GM23338 (cell line): ENCODE measurements at regions not wholly inside any gene's neighbourhood (a gene's known extent, or its start where the extent isn't known, plus 50 kb on each side); places are given as distances from the start of the nearest gene placed in this dataset.

Source experiments
- ATAC-seq: fragments of 200-7000 bp; cut with Tn5 transposase; 3 replicates; pipeline ENCODE4 v1.9.1; 2020
- DNase-seq: peaks from one replicate; pipeline ENCODE4 v3.0.0-alpha.2; 2015; ENCODE audit warnings: low spot score
- H2AFZ ChIP-seq: fragments of 200-600 bp; sonication (generic); 2 replicates; pipeline ENCODE4 v1.8.0; 2016; ENCODE audit warnings: antibody characterized with exemption, mild to moderate bottlenecking, moderate library complexity
- H3F3A ChIP-seq: fragments of 200-600 bp; sonication (generic); replicated peaks from 2 replicates; pipeline ENCODE4 v1.8.0; 2017; ENCODE audit warnings: antibody characterized with exemption, mixed run types, low read depth
- H3K27ac ChIP-seq: fragments of 200-600 bp; sonication (generic); 2 replicates; pipeline ENCODE4 v1.6.1; 2016; ENCODE audit warnings: low read depth
- H3K27me3 ChIP-seq: fragments of 200-600 bp; sonication (generic); 2 replicates; pipeline ENCODE4 v1.8.0; 2016; ENCODE audit warnings: mild to moderate bottlenecking, mixed run types, moderate library complexity; ENCODE audit not compliant: insufficient read depth
- H3K36me3 ChIP-seq: fragments of 200-600 bp; sonication (generic); 2 replicates; pipeline ENCODE4 v1.8.0; 2016; ENCODE audit warnings: mild to moderate bottlenecking; ENCODE audit not compliant: insufficient read depth
- H3K4me1 ChIP-seq: fragments of 200-600 bp; sonication (generic); 2 replicates; pipeline ENCODE4 v1.8.0; 2016; ENCODE audit warnings: mild to moderate bottlenecking, moderate library complexity; ENCODE audit not compliant: insufficient read depth
- H3K4me2 ChIP-seq: fragments of 200-600 bp; sonication (generic); 2 replicates; pipeline ENCODE4 v1.7.1; 2017; ENCODE audit warnings: mixed run types
- H3K4me3 ChIP-seq: fragments of 200-600 bp; sonication (generic); 2 replicates; pipeline ENCODE4 v1.6.1; 2016; ENCODE audit warnings: mixed run types
- H3K79me2 ChIP-seq: fragments of 200-600 bp; sonication (generic); replicated peaks from 2 replicates; pipeline ENCODE4 v1.8.0; 2017; ENCODE audit warnings: mild to moderate bottlenecking; ENCODE audit not compliant: insufficient read depth
- H3K9me2 ChIP-seq: fragments of 200-600 bp; sonication (generic); 2 replicates; pipeline ENCODE4 v1.8.0; 2017; ENCODE audit not compliant: insufficient read depth
- H4K20me1 ChIP-seq: fragments of 200-600 bp; sonication (generic); replicated peaks from 2 replicates; pipeline ENCODE4 v1.8.0; 2017; ENCODE audit warnings: mild to moderate bottlenecking; ENCODE audit not compliant: insufficient read depth
- H3K27ac Mint-ChIP-seq: 2 replicates; pipeline ENCODE4 v1.8.0; 2020; ENCODE audit warnings: inconsistent platforms, mild to moderate bottlenecking, moderate library complexity, mixed read lengths
- H3K27me3 Mint-ChIP-seq: 3 replicates; pipeline ENCODE4 v1.8.0; 2022; ENCODE audit warnings: low read depth, mild to moderate bottlenecking, moderate library complexity, mixed read lengths, inconsistent platforms; ENCODE audit not compliant: insufficient read depth, poor library complexity
- H3K36me3 Mint-ChIP-seq: 3 replicates; pipeline ENCODE4 v1.8.0; 2021; ENCODE audit warnings: low read depth, mild to moderate bottlenecking, inconsistent platforms, moderate library complexity, mixed read lengths
- H3K4me1 Mint-ChIP-seq: 3 replicates; pipeline ENCODE4 v1.8.0; 2020; ENCODE audit warnings: mild to moderate bottlenecking, inconsistent platforms, mixed read lengths
- H3K4me3 Mint-ChIP-seq: 3 replicates; pipeline ENCODE4 v1.8.0; 2021; ENCODE audit warnings: moderate library complexity, mild to moderate bottlenecking, inconsistent platforms, mixed read lengths
- H3K9me3 Mint-ChIP-seq: 3 replicates; pipeline ENCODE4 v1.8.0; 2020; ENCODE audit warnings: moderate library complexity, mild to moderate bottlenecking, inconsistent platforms, mixed read lengths
- CREB1 ChIP-seq: fragments of 250-450 bp; sonication (Bioruptor Pico); IDR thresholded peaks from 2 replicates; pipeline ENCODE4 v1.5.0; 2020; ENCODE audit warnings: low read depth, mild to moderate bottlenecking, moderate library complexity
- EZH2 ChIP-seq: fragments of 200-600 bp; sonication (generic); IDR thresholded peaks from one replicate; pipeline ENCODE4 v1.8.0; 2017; ENCODE audit warnings: antibody characterized with exemption, mild to moderate bottlenecking, low read depth; ENCODE audit not compliant: unreplicated experiment
- NANOG ChIP-seq: IDR thresholded peaks from 2 replicates; pipeline ENCODE4 v1.6.1; 2016; ENCODE audit warnings: antibody characterized with exemption, borderline replicate concordance
- POLR2AphosphoS5 ChIP-seq: IDR thresholded peaks from 2 replicates; pipeline ENCODE4 v1.6.1; 2016; ENCODE audit warnings: antibody characterized with exemption, low read depth
- STAT1 ChIP-seq: IDR thresholded peaks from one replicate; pipeline ENCODE4 v1.6.1; 2016; ENCODE audit warnings: antibody characterized with exemption; ENCODE audit not compliant: unreplicated experiment
- ZNF114 ChIP-seq: fragments of 250-450 bp; sonication (Bioruptor Pico); IDR thresholded peaks from 2 replicates; pipeline ENCODE4 v1.5.0; 2020; ENCODE audit warnings: mild to moderate bottlenecking, moderate library complexity
- ZNF331 ChIP-seq: fragments of 250-450 bp; sonication (Bioruptor Pico); IDR thresholded peaks from 2 replicates; pipeline ENCODE4 v1.5.0; 2020; ENCODE audit warnings: low read depth, mild to moderate bottlenecking, moderate library complexity
- TF ChIP-seq, protein P1 (sequence below): fragments of 250-450 bp; sonication (Bioruptor Pico); IDR thresholded peaks from 2 replicates; pipeline ENCODE4 v1.5.0; 2020; ENCODE audit warnings: mild to moderate bottlenecking, moderate library complexity
- TF ChIP-seq, protein P2 (sequence below): IDR thresholded peaks from 2 replicates; pipeline ENCODE4 v1.6.1; 2016; ENCODE audit warnings: antibody characterized with exemption

DNA sequence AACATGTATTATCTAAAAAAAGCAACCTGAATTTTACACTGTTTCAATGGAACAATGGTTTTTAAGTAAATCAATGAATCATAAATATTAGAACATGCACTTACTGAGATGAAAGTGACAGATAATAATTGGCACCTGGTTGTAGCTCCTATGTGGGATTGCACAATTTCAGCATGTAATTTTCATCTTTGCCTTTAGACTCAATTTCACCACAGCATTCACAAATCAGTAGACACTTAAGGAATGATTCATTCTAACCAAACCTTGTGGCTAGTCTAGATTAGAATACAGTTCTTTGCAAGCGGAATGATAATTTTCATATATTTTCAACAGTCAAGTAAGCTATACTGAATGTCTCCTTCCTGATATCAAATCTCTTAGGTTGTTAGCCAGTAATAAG, 853.4 kb downstream of the KCNT2 start (continued):
- no peak for TF ChIP-seq POLR2AphosphoS5
- TF ChIP-seq, protein P1, sequence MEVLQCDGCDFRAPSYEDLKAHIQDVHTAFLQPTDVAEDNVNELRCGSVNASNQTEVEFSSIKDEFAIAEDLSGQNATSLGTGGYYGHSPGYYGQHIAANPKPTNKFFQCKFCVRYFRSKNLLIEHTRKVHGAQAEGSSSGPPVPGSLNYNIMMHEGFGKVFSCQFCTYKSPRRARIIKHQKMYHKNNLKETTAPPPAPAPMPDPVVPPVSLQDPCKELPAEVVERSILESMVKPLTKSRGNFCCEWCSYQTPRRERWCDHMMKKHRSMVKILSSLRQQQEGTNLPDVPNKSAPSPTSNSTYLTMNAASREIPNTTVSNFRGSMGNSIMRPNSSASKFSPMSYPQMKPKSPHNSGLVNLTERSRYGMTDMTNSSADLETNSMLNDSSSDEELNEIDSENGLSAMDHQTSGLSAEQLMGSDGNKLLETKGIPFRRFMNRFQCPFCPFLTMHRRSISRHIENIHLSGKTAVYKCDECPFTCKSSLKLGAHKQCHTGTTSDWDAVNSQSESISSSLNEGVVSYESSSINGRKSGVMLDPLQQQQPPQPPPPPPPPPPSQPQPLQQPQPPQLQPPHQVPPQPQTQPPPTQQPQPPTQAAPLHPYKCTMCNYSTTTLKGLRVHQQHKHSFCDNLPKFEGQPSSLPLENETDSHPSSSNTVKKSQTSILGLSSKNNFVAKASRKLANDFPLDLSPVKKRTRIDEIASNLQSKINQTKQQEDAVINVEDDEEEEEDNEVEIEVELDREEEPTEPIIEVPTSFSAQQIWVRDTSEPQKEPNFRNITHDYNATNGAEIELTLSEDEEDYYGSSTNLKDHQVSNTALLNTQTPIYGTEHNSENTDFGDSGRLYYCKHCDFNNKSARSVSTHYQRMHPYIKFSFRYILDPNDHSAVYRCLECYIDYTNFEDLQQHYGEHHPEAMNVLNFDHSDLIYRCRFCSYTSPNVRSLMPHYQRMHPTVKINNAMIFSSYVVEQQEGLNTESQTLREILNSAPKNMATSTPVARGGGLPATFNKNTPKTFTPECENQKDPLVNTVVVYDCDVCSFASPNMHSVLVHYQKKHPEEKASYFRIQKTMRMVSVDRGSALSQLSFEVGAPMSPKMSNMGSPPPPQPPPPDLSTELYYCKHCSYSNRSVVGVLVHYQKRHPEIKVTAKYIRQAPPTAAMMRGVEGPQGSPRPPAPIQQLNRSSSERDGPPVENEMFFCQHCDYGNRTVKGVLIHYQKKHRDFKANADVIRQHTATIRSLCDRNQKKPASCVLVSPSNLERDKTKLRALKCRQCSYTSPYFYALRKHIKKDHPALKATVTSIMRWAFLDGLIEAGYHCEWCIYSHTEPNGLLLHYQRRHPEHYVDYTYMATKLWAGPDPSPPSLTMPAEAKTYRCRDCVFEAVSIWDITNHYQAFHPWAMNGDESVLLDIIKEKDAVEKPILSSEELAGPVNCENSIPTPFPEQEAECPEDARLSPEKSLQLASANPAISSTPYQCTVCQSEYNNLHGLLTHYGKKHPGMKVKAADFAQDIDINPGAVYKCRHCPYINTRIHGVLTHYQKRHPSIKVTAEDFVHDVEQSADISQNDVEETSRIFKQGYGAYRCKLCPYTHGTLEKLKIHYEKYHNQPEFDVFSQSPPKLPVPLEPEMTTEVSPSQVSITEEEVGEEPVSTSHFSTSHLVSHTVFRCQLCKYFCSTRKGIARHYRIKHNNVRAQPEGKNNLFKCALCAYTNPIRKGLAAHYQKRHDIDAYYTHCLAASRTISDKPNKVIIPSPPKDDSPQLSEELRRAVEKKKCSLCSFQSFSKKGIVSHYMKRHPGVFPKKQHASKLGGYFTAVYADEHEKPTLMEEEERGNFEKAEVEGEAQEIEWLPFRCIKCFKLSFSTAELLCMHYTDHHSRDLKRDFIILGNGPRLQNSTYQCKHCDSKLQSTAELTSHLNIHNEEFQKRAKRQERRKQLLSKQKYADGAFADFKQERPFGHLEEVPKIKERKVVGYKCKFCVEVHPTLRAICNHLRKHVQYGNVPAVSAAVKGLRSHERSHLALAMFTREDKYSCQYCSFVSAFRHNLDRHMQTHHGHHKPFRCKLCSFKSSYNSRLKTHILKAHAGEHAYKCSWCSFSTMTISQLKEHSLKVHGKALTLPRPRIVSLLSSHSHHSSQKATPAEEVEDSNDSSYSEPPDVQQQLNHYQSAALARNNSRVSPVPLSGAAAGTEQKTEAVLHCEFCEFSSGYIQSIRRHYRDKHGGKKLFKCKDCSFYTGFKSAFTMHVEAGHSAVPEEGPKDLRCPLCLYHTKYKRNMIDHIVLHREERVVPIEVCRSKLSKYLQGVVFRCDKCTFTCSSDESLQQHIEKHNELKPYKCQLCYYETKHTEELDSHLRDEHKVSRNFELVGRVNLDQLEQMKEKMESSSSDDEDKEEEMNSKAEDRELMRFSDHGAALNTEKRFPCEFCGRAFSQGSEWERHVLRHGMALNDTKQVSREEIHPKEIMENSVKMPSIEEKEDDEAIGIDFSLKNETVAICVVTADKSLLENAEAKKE, result no peak
- TF ChIP-seq ZNF114 (CRISPR knock-in tag), result no peak
- no peak for TF ChIP-seq NANOG
- TF ChIP-seq EZH2, result no peak

DNA sequence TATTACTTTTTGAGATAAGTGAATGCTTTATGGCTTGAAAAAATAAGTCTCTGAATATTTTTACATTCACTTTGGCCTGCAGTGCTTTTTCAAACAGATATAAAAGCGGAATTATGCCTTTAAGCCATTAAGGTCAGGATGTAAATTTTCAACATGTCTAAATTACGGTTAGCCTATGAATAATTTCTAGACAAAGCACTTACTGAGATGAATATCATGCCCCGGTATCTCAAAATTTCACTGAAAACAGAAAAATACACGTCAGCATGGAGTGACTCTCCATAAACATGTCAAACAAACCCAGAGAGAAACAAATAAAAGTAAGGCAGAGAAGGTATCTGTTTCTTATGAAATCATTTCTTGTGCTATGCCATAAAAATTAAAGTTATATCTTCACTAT, 853.9 kb downstream of the KCNT2 start:
- Histone ChIP-seq H2AFZ (no peak overlapping the region), H3K4me2 (no peak overlapping the region), H3K4me3 (no peak overlapping the region), H3F3A (no peaks in the 10 kb centered on the region), H3K27me3 (no peaks in the 10 kb centered on the region), H3K4me1 (no peaks in the 10 kb centered on the region), H3K27ac (no peak overlapping the region), H3K79me2 (no peaks in the 10 kb centered on the region), H3K9me2 (no peaks in the 10 kb centered on the region; the same call in 1 of the 2 replicates), H4K20me1 (no peaks in the 10 kb centered on the region), H3K36me3 (no peaks in the 10 kb centered on the region)
- H3K9me3 Mint-ChIP-seq, result no peaks in the 10 kb centered on the region
- no peak overlapping the region for H3K4me3 Mint-ChIP-seq
- no peak overlapping the region for H3K27ac Mint-ChIP-seq
- H3K36me3 Mint-ChIP-seq, result no peaks in the 10 kb centered on the region
- H3K4me1 Mint-ChIP-seq, result peaks cover 4% of the 10 kb centered on the region; the same call in 2 of the 3 replicates
- DNase-seq (no peak), ATAC-seq (no peak)
- H3K27me3 Mint-ChIP-seq, result no peaks in the 10 kb centered on the region
- TF ChIP-seq STAT1 (no peak), ZNF114 (CRISPR knock-in tag) (no peak), POLR2AphosphoS5 (no peak), NANOG (no peak), CREB1 (CRISPR knock-in tag) (no peak), ZNF331 (CRISPR knock-in tag) (no peak)
- TF ChIP-seq, protein P2, sequence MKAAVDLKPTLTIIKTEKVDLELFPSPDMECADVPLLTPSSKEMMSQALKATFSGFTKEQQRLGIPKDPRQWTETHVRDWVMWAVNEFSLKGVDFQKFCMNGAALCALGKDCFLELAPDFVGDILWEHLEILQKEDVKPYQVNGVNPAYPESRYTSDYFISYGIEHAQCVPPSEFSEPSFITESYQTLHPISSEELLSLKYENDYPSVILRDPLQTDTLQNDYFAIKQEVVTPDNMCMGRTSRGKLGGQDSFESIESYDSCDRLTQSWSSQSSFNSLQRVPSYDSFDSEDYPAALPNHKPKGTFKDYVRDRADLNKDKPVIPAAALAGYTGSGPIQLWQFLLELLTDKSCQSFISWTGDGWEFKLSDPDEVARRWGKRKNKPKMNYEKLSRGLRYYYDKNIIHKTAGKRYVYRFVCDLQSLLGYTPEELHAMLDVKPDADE, result no peak
